GM23248 (cell line): ENCODE measurements at regions not wholly inside any gene's neighbourhood (a gene's known extent, or its start where the extent isn't known, plus 50 kb on each side); places are given as distances from the start of the nearest gene placed in this dataset.
A peak's percentile ranks its signal among the peaks of the same experiment; 100 is the strongest.

Source experiments
- EZH2 ChIP-seq: fragments of 200-600 bp; sonication (generic); IDR thresholded peaks from 2 replicates; pipeline ENCODE4 v1.6.1; 2018; ENCODE audit warnings: antibody characterized with exemption, mild to moderate bottlenecking; ENCODE audit not compliant: insufficient read depth, poor library complexity, severe bottlenecking
- EZH2phosphoT487 ChIP-seq: fragments of 200-600 bp; sonication (generic); IDR thresholded peaks from 2 replicates; pipeline ENCODE4 v1.6.1; 2018; ENCODE audit warnings: antibody characterized with exemption, moderate library complexity, mild to moderate bottlenecking, low read depth; ENCODE audit not compliant: insufficient read depth

DNA sequence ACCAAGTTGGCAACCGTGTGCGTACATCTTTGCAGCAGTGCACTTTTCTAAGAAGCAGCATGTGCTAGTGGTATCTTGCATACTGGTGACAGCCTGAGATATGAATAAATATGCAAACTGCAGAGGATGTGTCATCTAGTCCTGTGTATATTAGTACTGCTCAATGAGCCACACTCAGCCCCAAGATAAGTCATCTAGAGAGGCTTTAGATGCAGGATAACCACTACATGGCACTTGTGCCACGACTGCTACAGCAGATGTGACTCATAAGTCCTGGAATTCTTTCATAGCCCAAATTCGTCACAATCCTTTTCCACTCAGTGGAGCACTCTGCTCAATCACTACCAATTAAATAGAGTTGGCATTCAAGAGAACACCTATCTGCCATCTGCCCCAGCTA, 171.5 kb downstream of the AXIN2 start:
- TF ChIP-seq EZH2 (no peak), EZH2phosphoT487 (0 out of 2 replicates have a peak, but pooled peaks have one; percentile 53)
